GDM1 (cell line): ENCODE measurements at regions not wholly inside any gene's neighbourhood (a gene's known extent, or its start where the extent isn't known, plus 50 kb on each side); places are given as distances from the start of the nearest gene placed in this dataset.
"Not testable (repeated sequence)": the region's sequence is repeated elsewhere in the genome, so short reads cannot be mapped to it uniquely, and the experiment has no call there.

Experiments used
- DNase-seq: peaks from one replicate; lab custom pipeline; 2025; lab: John Stamatoyannopoulos, UW

DNA sequence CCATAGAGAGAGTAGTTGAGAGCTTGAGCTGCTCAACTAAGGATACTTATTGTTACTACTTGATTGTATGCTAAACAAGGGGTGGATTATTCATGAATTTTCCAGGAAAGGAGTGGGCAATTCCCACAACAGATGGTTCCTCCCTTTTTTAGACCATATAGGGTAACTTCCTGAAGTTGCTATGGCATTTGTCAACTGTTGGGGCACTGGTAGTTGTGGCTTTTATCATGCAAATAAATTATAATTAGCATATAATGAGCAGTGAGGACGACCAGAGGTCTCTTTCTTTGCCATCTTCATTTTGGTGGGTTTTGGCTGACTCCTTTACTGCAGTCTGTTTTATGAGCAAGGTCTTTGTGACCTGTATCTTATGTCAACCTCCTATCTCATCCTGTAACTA lies 1403.5 kb upstream of the PABPC4L start:
- DNase-seq = no peak

DNA sequence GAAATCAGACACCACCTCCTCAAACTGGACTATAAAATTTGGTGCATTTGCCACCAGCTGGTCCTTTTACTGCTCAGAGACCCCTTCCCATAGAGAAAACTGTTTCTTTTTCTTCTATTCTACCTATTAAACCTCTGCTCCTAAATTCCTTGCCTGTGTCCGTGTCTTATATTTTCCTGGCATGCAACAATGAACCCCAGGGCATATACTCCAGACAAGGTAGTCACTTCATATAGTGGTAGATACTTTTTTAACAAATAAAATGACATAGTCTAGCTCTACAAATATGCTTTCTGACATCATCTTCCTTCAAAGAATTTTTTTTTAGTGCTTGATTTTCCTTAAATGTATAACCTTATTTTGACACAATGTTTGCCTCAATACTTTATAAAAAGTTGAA lies 1402.9 kb upstream of the PABPC4L start:
- no peak for DNase-seq

DNA sequence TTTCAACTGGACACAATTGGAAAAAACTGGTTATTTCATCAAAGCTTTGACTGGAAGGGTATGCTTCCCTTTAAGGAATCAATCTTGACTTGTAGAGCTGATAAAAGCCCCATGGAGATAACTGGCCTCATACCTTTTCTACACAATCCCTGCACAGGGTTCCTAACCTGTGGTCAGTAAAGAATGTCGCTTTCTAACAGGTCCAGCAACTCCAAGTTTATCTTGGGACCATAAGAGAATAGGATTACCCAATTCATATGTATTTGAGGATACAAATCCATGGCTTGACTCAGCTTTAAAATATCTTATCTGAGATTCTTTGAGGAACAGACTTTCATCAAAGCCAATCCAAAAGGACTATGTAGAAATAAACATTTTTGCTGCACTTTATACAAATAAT lies 1399.8 kb upstream of the PABPC4L start:
- DNase-seq = no peak

DNA sequence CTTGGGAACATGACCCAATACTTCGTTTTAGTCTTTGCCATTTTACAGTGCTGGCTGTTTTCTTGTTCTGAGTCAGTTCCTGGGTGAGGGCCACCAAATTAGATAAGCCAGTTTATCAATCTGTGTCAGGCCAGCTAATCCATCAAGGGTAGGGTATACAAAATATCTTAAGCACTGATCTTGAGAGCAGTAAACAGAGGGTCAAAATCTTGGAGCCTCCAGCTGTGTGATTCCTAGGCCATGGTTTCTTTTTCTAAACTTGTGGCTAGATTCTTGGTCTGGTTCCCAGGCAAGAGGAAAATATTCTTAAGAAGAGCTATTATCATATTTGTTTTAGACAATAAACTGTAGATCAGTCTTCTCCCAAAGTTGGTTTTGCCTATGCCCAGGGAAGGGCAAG lies 1396.6 kb upstream of the PABPC4L start:
- DNase-seq = no peak

DNA sequence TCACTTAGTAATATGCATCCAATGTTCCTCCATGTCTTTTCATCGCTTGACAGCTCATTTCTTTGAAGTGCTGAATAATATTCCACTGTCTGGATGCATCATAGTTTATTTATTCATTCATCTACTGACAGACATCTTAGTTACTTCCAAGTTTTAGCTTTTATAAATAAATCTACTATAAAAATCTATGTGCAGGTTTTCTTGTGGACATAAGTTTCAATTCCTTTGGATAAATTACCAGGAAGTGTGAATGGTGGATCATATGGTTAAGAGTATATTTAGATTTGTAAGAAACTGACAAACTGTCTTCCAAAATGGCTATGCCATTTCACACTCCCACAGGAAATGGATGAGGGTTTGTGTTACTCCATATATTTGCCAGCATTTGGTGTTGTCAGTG lies 1392.9 kb upstream of the PABPC4L start:
- no peak for DNase-seq

DNA sequence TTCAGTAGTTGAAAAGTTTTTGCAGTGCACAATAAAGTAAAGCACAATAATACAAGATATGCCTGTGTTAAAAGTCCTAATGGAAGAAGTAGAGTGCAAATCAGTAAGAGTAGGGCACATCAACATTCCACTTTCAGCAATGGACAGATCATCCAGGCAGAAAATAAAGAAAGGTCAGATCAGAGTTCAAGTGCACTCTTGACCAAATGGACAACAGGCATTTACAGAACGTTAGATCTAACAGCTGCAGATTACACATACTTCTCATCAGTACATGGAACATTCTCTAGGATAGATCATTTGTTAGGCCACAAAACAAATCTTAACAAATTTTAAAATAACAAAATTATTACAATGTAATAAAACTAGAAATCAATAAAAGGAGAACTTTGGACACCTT lies 1373.5 kb upstream of the PABPC4L start:
- no peak for DNase-seq

DNA sequence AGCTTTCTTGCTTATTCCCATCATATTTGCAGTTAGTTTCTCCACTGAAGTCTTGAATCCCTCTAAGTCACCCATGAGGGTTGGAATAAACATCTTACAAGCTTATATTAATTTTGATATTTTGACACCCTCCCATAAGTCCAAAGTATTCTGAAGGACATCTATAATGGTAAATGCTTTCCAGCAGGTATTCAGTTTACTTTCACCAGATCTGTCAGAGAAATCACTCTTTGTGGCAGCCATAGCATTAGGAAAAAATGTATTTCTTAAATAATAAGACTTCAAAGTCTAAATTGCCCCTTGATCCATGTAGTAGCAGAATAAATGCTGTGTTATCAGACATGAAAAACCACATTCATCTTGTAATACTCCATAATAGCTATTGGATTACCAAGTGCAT lies 1371.7 kb upstream of the PABPC4L start:
- DNase-seq = no peak

DNA sequence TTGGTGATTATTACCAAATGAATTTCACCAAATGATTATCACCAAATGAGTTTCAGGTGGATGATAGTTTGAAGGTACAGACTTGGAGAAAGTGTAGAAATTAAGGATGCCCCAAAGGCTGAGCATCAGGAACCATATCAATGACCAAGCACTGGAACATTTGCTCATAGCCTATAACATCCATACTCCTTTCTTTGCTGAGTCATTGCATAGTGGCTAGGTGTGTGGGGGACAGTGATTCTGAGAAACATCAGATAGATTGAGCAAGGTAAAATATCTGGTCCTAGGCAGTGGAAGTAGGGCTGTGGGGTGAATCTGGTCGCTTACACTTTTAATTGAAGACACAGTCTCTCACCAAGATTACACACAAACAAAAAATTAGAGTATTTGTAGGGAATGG lies 1362.5 kb upstream of the PABPC4L start:
- no peak for DNase-seq

DNA sequence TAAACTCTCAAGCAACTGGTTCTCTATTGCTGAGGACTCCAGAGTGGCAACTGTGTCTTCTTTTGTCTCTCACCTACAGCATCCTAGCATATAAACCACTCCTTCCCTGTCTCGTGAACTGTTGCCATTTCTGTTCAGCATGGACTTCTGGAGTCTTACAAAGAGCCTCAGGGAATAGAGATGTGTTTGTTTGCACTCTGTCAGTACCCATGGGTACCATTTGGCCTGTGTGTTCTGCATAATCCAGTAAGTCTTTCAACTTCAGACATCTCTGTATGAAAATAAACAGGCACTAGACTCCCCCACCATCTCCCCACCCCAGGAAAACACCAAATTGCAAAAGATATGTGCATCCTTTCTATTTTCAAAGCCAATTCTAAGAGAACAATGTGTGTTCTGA lies 1351.6 kb upstream of the PABPC4L start:
- no peak for DNase-seq

DNA sequence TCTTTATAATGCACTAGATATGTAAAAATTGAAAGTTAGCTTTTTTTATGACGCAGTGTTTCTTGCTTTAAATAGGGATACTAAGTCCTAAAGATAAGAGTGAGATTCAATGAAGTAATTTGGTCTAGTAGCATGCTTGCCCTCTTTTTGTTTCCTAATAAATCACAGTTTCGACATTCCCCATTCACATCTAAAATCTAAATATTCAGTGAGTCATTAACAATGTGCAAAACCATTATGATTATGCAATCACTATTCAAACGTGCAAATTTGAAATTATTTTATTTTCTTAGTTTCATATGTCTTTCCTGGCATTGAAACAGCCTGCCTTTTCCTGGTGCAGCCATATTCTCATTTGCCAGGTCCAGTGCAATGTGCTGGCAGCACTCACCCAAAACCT lies 1350.5 kb upstream of the PABPC4L start:
- no peak for DNase-seq

DNA sequence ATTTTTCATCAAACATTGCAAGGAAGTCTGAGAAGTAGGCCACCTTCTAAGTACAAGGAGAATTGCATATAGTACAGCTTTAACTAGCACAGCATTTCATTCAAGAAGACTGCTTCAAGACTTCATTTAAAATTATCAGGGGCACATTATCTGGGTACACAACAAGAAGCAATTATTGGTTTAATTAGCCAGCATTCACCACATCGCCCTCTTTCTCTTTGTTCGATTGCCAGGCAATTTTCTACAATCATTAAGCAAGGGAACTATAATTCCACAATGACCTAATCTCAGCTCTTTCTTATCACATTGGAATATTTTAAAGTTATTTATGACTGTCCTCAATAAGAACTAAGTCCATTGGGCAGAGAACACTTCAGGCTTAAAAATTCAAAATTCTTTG lies 1347.1 kb upstream of the PABPC4L start:
- DNase-seq = no peak

DNA sequence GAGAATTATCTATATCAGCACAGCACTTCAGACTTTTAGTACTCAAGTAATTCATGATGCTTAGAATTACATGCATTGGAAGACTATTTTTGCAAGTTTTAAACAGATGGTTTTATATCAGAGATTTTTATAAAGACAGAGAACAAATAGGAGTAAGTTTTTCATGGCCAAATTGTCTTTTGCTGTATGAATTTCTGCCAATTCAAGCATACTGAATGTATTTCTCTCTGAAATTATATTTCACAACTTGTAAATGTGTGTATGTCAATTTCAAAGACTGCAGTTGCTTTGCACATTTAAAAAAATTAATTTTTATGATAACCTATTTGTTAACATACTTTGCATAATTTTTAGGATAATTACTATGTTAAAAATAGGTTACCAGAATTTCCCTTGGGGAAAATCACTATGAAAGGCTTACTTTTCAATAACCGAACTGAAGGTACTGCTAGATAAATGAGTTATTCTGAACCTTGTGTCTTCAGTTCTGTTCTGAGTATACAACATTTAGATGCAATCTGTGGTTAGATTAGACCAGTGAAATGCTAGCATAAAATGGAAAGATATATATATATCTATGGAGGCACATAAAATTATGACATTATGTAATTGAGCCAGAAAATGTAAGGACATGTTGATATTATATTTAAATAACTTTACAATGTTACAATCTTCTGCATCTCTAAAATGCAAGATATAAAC lies 1344.2 kb upstream of the PABPC4L start:
- DNase-seq = no peak

DNA sequence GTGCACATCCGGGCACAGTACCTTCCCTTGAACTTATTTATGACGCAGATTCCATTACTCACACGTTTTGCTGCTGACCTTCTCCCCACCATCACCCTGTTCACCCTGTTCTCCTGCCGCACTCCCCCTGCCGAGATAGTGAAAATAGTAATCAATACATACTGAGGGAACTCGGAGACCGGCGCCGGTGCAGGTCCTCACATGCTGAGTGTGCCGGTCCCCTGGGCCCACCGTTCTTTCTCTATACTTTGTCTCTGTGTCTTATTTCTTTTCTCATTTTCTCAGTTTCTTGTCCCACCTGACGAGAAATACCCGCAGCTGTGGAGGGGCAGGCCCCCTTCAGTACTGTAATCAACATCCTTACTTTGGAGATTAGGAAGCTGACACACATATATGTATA lies 1337.1 kb upstream of the PABPC4L start:
- DNase-seq = no peak

DNA sequence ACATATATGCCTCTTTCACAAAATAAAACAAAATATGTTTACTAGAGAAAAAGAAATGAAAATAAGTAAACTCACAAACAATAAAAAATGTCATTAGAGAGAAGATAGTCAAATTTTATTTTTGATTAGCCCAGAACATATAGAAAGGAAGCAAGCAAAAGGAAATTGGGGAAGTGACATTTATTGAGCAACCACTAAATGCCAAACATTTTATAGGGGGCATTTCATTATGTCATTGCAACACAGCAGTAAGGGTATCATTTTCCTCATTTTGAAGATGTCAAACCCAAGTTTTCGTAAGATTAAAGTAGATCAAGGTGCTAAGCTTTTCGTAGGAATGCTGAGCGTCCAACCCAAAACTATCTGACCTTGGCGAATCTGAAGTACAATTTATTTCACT lies 1331.5 kb upstream of the PABPC4L start:
- no peak for DNase-seq

DNA sequence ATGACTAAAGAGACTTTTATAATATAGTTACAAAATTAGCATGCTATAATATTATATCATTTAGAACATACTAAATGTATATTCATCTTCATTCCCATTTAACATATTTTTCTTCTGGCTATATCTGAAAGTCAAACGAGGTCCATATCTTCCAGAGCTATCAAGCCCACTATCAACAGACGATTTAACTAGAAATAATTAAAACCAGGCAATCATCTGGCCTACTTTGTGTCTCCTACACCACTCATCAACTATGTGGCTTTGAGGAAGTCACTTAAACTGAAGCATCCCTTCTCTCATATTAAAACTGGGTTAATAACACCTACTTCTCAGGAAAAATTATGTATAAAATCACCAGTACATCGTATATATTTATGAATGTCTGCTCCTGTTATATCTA lies 1330.5 kb upstream of the PABPC4L start:
- no peak for DNase-seq

DNA sequence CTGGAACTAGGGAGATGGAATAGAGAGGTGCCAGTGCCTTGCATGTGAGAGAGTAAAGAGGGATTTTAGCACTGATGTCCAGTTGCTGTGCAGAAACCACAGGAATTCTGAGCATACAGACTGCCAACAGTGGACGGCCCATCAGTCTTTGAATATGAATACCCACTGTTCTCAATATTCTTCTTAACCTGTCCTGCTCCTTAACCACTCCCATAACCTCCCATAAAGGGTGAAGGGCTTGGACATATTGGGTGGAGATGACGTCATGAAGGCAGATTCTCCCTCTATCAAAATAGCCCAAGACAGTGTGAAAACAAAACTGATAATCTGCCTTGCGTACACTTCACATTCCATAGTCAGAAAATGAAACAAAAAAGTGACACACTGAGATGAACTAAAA lies 1313.7 kb upstream of the PABPC4L start:
- no peak for DNase-seq

DNA sequence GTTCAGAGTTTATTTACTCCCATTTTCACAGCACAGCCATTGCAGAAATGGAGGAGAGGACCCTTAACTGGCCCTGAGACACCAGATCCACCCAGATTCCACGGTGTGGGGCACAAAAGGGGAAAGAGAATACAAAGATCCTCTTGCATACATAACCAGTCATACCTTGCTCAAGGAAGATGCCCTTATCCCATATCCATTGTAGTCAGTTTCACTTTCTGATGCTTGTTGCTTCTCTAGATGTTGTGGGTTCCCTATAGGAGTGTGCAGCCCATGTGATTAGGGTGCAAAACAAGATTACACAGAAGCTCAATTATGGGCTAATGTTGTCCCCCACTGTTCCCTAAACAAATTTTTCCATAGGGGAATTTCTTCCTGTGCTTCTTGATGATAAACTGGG lies 1309.0 kb upstream of the PABPC4L start:
- no peak for DNase-seq

DNA sequence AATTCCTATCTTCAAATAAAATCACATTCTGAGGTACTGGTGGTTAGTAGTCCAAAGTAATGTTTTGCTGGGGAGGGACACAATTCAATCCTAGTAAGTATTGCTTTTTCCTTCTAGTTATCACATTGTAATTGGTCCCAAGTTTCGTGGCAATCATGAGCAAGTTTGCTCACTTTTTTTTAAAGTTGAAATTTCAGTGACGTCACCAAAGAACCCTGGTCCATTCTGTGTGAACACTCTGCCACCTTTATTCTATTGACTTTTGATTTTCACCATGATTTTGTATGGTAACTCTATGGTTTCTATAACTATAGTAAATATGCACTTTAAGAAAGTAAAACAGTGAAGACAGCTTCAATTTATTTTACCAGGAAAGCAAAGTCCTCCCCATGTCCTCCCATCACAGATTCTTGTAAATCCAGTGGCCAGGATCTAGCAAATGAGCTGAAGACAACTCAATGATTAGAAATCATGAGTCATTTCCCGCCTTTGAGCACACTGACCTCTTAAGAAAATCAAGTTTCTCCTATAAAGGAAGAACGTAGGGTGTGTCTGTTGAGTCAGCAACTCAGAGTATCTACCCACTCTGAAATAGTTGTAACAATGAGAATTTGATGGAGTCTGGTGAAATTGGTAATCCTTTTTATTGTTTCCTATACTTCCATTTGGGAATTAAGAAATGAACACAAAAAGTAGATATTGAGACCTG lies 1306.6 kb upstream of the PABPC4L start:
- no peak for DNase-seq

DNA sequence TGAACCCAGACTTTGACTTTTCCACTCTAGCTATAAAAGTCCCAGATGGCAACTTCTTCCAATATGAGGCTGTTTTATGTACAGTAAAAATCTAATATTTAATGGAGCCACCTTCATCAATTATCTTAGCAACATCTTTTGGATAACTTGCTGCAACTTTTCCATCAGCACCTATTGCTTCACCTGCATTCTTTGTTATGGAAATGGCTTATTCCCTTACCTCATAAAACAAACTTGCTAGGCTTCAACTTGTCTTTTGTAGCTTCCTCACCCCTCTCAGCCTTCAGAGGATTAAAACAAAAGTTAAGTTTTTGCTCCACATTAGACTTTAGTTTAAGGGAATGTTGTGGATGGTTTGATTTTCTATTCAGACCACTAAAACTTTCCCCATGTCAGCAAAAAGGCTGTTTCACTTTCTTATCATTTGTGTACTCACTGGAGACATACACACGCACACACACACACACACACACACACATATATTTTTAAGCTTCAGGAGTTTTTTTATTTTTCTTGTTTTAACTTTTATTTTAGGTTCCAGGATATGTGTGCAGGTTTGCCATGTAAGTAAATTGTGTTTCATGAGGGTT lies 1296.1 kb upstream of the PABPC4L start:
- no peak for DNase-seq

DNA sequence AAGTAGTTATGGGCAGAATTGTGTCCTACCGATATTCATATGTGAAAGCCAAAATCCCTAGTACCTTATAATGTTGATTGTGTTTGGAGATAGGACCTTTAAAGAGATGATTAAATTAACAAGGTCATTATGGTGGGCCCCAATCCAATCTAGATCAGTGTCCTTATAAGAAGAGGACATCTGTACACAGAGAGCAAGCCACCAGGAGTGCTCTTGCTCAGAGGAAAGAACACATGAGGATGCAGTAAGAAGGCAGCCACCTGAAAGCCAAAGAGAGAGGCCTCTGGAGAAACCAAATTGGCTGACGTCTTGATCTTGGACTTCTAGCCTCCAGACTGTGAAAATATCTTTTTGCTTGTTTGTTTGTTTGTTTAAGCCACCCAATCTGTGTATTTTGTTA lies 1290.8 kb upstream of the PABPC4L start:
- no peak for DNase-seq

DNA sequence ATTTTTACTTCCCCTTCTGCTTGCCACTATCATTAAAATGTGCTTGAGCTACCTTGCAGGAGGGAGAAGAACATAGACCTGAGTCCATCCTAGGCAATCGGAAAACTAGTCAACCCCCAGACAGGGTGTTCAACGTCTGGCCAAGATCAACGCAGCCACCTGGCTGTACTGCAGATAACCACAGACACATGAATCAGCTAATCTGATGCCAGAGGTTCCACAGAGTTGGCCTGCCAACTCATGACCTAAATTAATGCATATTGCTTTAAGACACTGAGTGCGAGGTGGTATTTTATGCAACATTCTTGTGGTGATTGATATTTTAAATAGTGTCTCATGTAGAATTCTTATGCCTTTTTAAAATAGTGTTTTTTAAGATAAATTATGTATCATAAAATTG lies 1283.8 kb upstream of the PABPC4L start:
- no peak for DNase-seq

DNA sequence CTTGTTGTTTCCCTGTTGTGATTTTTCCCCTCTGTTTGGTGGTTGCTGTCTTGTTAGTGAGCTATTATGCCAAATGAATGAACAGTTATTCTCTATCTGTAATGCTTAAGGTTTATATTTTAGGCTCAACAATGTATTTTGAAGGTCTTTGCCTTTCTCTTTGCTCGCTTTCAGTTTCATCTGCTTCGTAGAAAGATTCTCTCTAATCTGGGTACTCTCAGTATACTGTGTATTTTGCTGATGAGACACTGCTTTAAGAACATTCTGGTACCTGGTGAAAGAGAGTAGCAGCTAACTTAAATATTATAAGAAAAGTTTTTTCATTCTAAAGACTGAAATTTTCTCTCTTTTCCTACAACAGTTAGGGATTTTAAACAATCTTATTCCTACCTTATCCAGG lies 1274.7 kb upstream of the PABPC4L start:
- no peak for DNase-seq

DNA sequence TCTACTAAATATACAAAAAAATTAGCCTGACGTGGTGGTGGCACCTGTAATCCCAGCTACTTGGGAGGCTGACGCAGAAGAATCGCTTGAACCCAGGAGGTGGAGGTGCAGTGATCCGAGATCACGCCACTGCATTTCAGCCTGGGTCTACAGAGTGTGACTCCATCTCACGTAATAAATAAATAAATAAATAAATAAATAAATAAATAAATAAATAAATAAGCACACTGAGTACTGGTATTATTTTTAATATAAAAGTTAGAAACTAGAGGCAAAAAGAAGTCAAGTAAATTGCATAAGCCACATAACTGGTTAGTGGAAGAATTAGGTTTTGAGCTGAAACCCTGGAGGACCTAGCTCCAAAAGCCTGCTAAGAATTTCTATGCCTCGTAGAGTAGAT lies 1262.7 kb upstream of the PABPC4L start:
- DNase-seq = no peak

DNA sequence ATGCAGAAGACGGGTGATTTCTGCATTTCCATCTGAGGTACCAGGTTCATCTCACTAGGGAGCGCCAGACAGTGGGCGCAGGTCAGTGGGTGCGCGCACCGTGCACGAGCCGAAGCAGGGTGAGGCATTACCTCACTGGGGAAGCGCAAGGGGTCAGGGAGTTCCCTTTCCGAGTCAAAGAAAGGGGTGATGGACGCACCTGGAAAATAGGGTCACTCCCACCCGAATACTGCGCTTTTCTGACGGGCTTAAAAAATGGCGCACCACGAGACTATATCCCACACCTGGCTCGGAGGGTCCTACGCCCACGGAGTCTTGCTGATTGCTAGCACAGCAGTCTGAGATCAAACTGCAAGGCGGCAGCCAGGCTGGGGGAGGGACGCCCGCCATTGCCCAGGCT lies 1246.0 kb upstream of the PABPC4L start:
- not testable (repeated sequence) for DNase-seq
